ENCODE measurements at regions not wholly inside any gene's neighbourhood (a gene's known extent, or its start where the extent isn't known, plus 50 kb on each side); places are given as distances from the start of the nearest gene placed in this dataset.

DNA sequence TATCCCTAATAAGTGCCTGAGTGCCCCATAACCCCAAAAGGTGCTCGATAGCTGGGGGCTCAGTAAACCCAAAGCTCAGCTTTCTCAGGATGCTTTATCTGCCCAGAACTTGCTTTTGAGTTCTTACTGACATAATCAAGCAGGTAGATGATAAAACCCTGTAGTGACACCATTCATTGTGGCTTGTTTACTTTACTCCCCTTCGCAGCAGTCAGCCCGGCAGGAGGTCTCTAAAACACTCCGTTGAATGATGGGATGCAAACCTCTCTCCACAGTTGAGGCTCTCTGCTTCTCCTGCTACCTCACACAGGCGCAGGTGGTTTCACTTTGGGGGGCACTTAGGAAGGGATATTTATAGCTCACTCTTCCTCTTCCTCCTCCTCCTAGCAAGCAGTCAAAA, 349.4 kb downstream of the HLX start:
- TF ChIP-seq ZSCAN29 (CRISPR knock-in tag; conservative IDR thresholded peaks at IDR 0.05) = no peak
- TF ChIP-seq CBX5 (CRISPR knock-in tag; IDR thresholded peaks at IDR 0.05; ENCODE audit: borderline replicate concordance) = no peak
- no peak for TF ChIP-seq TP53 (CRISPR knock-in tag; conservative IDR thresholded peaks at IDR 0.05)
- no peak for TF ChIP-seq ZNF354B (CRISPR knock-in tag; IDR thresholded peaks at IDR 0.05)
- no peak for TF ChIP-seq ZNF615 (CRISPR knock-in tag; IDR thresholded peaks at IDR 0.05; ENCODE audit: borderline replicate concordance)
- TF ChIP-seq, protein P1, sequence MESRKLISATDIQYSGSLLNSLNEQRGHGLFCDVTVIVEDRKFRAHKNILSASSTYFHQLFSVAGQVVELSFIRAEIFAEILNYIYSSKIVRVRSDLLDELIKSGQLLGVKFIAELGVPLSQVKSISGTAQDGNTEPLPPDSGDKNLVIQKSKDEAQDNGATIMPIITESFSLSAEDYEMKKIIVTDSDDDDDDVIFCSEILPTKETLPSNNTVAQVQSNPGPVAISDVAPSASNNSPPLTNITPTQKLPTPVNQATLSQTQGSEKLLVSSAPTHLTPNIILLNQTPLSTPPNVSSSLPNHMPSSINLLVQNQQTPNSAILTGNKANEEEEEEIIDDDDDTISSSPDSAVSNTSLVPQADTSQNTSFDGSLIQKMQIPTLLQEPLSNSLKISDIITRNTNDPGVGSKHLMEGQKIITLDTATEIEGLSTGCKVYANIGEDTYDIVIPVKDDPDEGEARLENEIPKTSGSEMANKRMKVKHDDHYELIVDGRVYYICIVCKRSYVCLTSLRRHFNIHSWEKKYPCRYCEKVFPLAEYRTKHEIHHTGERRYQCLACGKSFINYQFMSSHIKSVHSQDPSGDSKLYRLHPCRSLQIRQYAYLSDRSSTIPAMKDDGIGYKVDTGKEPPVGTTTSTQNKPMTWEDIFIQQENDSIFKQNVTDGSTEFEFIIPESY (CRISPR knock-in tag; IDR thresholded peaks at IDR 0.05) = no peak
- TF ChIP-seq PAX8 (CRISPR knock-in tag; IDR thresholded peaks at IDR 0.05; ENCODE audit: borderline replicate concordance) = no peak

Measured in HepG2 (cell line).